ENCODE measurements at regions not wholly inside any gene's neighbourhood (a gene's known extent, or its start where the extent isn't known, plus 50 kb on each side); places are given as distances from the start of the nearest gene placed in this dataset.

GRCh38 chr15:77732514-77733335 is 100.0 kb upstream of the LINGO1 start:
- no peak for DNase-seq

- DNase-seq: no peak
These were observed 99.2 kb upstream of the LINGO1 start for GRCh38 chr15:77731945-77732344.

- no peak for DNase-seq
These were observed 98.4 kb upstream of the LINGO1 start for GRCh38 chr15:77731067-77731466.

GRCh38 chr15:77727635-77728304 is 95.1 kb upstream of the LINGO1 start:
- no peak for DNase-seq

GRCh38 chr15:77724715-77725114 is 92.0 kb upstream of the LINGO1 start:
- DNase-seq: no peak

- DNase-seq: no peak
These were observed 91.0 kb upstream of the LINGO1 start for GRCh38 chr15:77723756-77724155.

- DNase-seq: no peak
These were observed 90.2 kb upstream of the LINGO1 start for GRCh38 chr15:77722759-77723460.

GRCh38 chr15:77721963-77722362 is 89.3 kb upstream of the LINGO1 start:
- DNase-seq: no peak

- DNase-seq: no peak
These were observed 87.9 kb upstream of the LINGO1 start for GRCh38 chr15:77720655-77721054.

GRCh38 chr15:77720173-77720572 is 87.5 kb upstream of the LINGO1 start:
- DNase-seq: no peak

- DNase-seq: no peak
These were observed 86.7 kb upstream of the LINGO1 start for GRCh38 chr15:77719450-77719849.

- DNase-seq: no peak
These were observed 84.8 kb upstream of the LINGO1 start for GRCh38 chr15:77717333-77717990.

GRCh38 chr15:77716632-77717332 is 84.1 kb upstream of the LINGO1 start:
- DNase-seq: no peak

GRCh38 chr15:77715860-77716259 is 83.1 kb upstream of the LINGO1 start:
- no peak for DNase-seq

GRCh38 chr15:77715051-77715450 is 82.3 kb upstream of the LINGO1 start:
- DNase-seq: no peak

- DNase-seq: no peak
These were observed 81.8 kb upstream of the LINGO1 start for GRCh38 chr15:77714555-77714954.

- DNase-seq: no peak
These were observed 81.3 kb upstream of the LINGO1 start for GRCh38 chr15:77714023-77714422.

- no peak for DNase-seq
These were observed 80.6 kb upstream of the LINGO1 start for GRCh38 chr15:77713281-77713680.

GRCh38 chr15:77712438-77712837 is 79.7 kb upstream of the LINGO1 start:
- DNase-seq: no peak

- no peak for DNase-seq
These were observed 77.9 kb upstream of the LINGO1 start for GRCh38 chr15:77710637-77711036.

- DNase-seq: no peak
These were observed 77.5 kb upstream of the LINGO1 start for GRCh38 chr15:77710206-77710605.
